Esophagus squamous epithelium (tissue), 4 donors: ENCODE measurements at regions not wholly inside any gene's neighbourhood (a gene's known extent, or its start where the extent isn't known, plus 50 kb on each side); places are given as distances from the start of the nearest gene placed in this dataset.

Experiments
- POLR2A ChIP-seq, 4 donors: fragments of 450-650 bp; IDR thresholded peaks; one replicate each; pipeline ENCODE4 v1.6.1; 2017; ENCODE audit warnings: antibody characterized with exemption in 4 of 4, mild to moderate bottlenecking in 4 of 4, moderate library complexity in 3 of 4
- TF ChIP-seq, protein P1 (sequence below), 6 experiments: fragments of 450-650 bp in 4 of 6; fragments of 200-600 bp in 2 of 6; sonication (generic) in 2 of 6; IDR thresholded peaks; one replicate each; pipeline ENCODE4 v1.5.1; 2016 to 2019; ENCODE audit warnings: antibody characterized with exemption in 6 of 6, mild to moderate bottlenecking in 4 of 6, moderate library complexity in 4 of 6

GRCh38 chrX:3407781-3408180 lies 61.3 kb upstream of the MXRA5 start:
- TF ChIP-seq, protein P1, sequence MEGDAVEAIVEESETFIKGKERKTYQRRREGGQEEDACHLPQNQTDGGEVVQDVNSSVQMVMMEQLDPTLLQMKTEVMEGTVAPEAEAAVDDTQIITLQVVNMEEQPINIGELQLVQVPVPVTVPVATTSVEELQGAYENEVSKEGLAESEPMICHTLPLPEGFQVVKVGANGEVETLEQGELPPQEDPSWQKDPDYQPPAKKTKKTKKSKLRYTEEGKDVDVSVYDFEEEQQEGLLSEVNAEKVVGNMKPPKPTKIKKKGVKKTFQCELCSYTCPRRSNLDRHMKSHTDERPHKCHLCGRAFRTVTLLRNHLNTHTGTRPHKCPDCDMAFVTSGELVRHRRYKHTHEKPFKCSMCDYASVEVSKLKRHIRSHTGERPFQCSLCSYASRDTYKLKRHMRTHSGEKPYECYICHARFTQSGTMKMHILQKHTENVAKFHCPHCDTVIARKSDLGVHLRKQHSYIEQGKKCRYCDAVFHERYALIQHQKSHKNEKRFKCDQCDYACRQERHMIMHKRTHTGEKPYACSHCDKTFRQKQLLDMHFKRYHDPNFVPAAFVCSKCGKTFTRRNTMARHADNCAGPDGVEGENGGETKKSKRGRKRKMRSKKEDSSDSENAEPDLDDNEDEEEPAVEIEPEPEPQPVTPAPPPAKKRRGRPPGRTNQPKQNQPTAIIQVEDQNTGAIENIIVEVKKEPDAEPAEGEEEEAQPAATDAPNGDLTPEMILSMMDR (IDR thresholded peaks at IDR 0.05): no peak
- no peak for TF ChIP-seq POLR2A (IDR thresholded peaks at IDR 0.05)
